ENCODE measurements at regions not wholly inside any gene's neighbourhood (a gene's known extent, or its start where the extent isn't known, plus 50 kb on each side); places are given as distances from the start of the nearest gene placed in this dataset.

- Mint-ChIP-seq H3K36me3 (ENCODE audit: low read depth) (no peaks in the 10 kb centered on the region), H3K27ac (no peak overlapping the region), H3K9me3 (peaks cover 3% of the 10 kb centered on the region), H3K4me1 (no peaks in the 10 kb centered on the region), H3K27me3 (ENCODE audit: low read depth, poor library complexity) (no peaks in the 10 kb centered on the region), H3K4me3 (no peak overlapping the region)
- DNase-seq, result no peak
- no peak for TF ChIP-seq CTCF (IDR thresholded peaks at IDR 0.05)
Measured at GRCh38 chr11:91086028-91086427, 863.2 kb upstream of the CHORDC1 start.

GRCh38 chr11:91082255-91082654 is 859.4 kb upstream of the CHORDC1 start:
- H3K9me3 Mint-ChIP-seq, result peaks cover 3% of the 10 kb centered on the region
- H3K27ac Mint-ChIP-seq, result no peak overlapping the region
- no peak for DNase-seq
- H3K36me3 Mint-ChIP-seq (ENCODE audit: low read depth), result no peaks in the 10 kb centered on the region
- H3K4me1 Mint-ChIP-seq, result no peaks in the 10 kb centered on the region
- no peak overlapping the region for H3K4me3 Mint-ChIP-seq
- no peak for TF ChIP-seq CTCF (IDR thresholded peaks at IDR 0.05)
- no peaks in the 10 kb centered on the region for H3K27me3 Mint-ChIP-seq (ENCODE audit: low read depth, poor library complexity)

- Mint-ChIP-seq H3K4me3 (no peak overlapping the region), H3K27ac (no peak overlapping the region), H3K4me1 (no peaks in the 10 kb centered on the region), H3K9me3 (peaks cover 3% of the 10 kb centered on the region), H3K27me3 (ENCODE audit: low read depth, poor library complexity) (no peaks in the 10 kb centered on the region), H3K36me3 (ENCODE audit: low read depth) (no peaks in the 10 kb centered on the region)
- DNase-seq, result no peak
- no peak for TF ChIP-seq CTCF (IDR thresholded peaks at IDR 0.05)
Measured at GRCh38 chr11:91081440-91082043, 858.7 kb upstream of the CHORDC1 start.

- no peaks in the 10 kb centered on the region for H3K36me3 Mint-ChIP-seq (ENCODE audit: low read depth)
- H3K4me3 Mint-ChIP-seq, result no peak overlapping the region
- H3K9me3 Mint-ChIP-seq, result peaks cover under 1% of the 10 kb centered on the region
- H3K27ac Mint-ChIP-seq, result no peak overlapping the region
- H3K4me1 Mint-ChIP-seq, result no peaks in the 10 kb centered on the region
- DNase-seq, result no peak
- TF ChIP-seq CTCF (IDR thresholded peaks at IDR 0.05), result no peak
- no peaks in the 10 kb centered on the region for H3K27me3 Mint-ChIP-seq (ENCODE audit: low read depth, poor library complexity)
Measured at GRCh38 chr11:91078221-91078620, 855.4 kb upstream of the CHORDC1 start.

GRCh38 chr11:91075032-91075695 is 852.3 kb upstream of the CHORDC1 start:
- H3K4me3 Mint-ChIP-seq, result no peak overlapping the region
- H3K27me3 Mint-ChIP-seq (ENCODE audit: low read depth, poor library complexity), result no peaks in the 10 kb centered on the region
- no peak for DNase-seq
- H3K36me3 Mint-ChIP-seq (ENCODE audit: low read depth), result no peaks in the 10 kb centered on the region
- peaks cover 6% of the 10 kb centered on the region for H3K9me3 Mint-ChIP-seq
- H3K27ac Mint-ChIP-seq, result no peak overlapping the region
- no peaks in the 10 kb centered on the region for H3K4me1 Mint-ChIP-seq
- TF ChIP-seq CTCF (IDR thresholded peaks at IDR 0.05), result no peak

- Mint-ChIP-seq H3K27ac (no peak overlapping the region), H3K36me3 (ENCODE audit: low read depth) (no peaks in the 10 kb centered on the region), H3K27me3 (ENCODE audit: low read depth, poor library complexity) (no peaks in the 10 kb centered on the region), H3K9me3 (peaks cover 6% of the 10 kb centered on the region), H3K4me3 (no peak overlapping the region), H3K4me1 (no peaks in the 10 kb centered on the region)
- no peak for TF ChIP-seq CTCF (IDR thresholded peaks at IDR 0.05)
- no peak for DNase-seq
Measured at GRCh38 chr11:91067666-91068065, 844.8 kb upstream of the CHORDC1 start.

Measured in nephron progenitor cell (in vitro differentiated cells).